Suprapubic skin (tissue), 4 donors: ENCODE measurements at regions not wholly inside any gene's neighbourhood (a gene's known extent, or its start where the extent isn't known, plus 50 kb on each side); places are given as distances from the start of the nearest gene placed in this dataset.

Source experiments
- EP300 ChIP-seq: sonication (generic); formaldehyde crosslinking; IDR thresholded peaks from one replicate; pipeline ENCODE4 v1.6.1; 2017; ENCODE audit warnings: antibody characterized with exemption
- POLR2A ChIP-seq, 2 donors: fragments of 450-650 bp; IDR thresholded peaks; one replicate each; pipeline ENCODE4 v1.6.1; 2017; ENCODE audit warnings: antibody characterized with exemption in 2 of 2, mild to moderate bottlenecking in 2 of 2, moderate library complexity in 2 of 2
- POLR2AphosphoS5 ChIP-seq, 3 donors: sonication (generic); formaldehyde crosslinking; IDR thresholded peaks; one replicate each; pipeline ENCODE4 v1.6.1; 2017; ENCODE audit warnings: antibody characterized with exemption in 3 of 3
- TF ChIP-seq, protein P1 (sequence below), 2 donors: fragments of 200-600 bp in 1 of 2; fragments of 450-650 bp in 1 of 2; sonication (generic) in 1 of 2; IDR thresholded peaks; one replicate each; pipeline ENCODE4 v1.5.1; 2016 to 2019; ENCODE audit warnings: antibody characterized with exemption in 2 of 2, mild to moderate bottlenecking in 1 of 2, moderate library complexity in 1 of 2

DNA sequence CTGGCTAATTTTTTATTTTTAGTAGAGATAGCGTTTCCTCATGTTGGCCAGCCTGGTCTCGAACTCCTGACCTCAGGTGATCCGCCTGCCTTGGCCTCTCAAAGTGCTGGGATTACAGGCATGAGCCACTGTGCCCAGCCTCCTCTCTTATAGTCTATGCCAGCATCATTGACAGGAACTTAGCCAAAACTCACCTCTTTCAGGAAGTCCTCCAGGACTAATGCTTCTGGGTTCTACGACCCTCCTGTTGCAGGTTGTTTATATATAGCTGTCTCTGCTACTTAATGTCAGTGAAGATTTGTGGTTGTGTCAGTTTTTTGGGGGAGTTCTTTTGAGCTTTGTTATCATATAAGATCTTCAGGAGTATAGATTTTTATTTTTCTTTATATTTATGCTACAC, 112.1 kb upstream of the CDC42EP3 start:
- TF ChIP-seq, protein P1, sequence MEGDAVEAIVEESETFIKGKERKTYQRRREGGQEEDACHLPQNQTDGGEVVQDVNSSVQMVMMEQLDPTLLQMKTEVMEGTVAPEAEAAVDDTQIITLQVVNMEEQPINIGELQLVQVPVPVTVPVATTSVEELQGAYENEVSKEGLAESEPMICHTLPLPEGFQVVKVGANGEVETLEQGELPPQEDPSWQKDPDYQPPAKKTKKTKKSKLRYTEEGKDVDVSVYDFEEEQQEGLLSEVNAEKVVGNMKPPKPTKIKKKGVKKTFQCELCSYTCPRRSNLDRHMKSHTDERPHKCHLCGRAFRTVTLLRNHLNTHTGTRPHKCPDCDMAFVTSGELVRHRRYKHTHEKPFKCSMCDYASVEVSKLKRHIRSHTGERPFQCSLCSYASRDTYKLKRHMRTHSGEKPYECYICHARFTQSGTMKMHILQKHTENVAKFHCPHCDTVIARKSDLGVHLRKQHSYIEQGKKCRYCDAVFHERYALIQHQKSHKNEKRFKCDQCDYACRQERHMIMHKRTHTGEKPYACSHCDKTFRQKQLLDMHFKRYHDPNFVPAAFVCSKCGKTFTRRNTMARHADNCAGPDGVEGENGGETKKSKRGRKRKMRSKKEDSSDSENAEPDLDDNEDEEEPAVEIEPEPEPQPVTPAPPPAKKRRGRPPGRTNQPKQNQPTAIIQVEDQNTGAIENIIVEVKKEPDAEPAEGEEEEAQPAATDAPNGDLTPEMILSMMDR (IDR thresholded peaks at IDR 0.05): no peak
- TF ChIP-seq POLR2AphosphoS5 (IDR thresholded peaks at IDR 0.05) (no peak), EP300 (no peak), POLR2A (IDR thresholded peaks at IDR 0.05) (no peak)
